Endothelial cell of umbilical vein (primary cell): ENCODE measurements at regions not wholly inside any gene's neighbourhood (a gene's known extent, or its start where the extent isn't known, plus 50 kb on each side); places are given as distances from the start of the nearest gene placed in this dataset.

Experiments used
- BruUV-seq: library from RNA; stranded (reverse); fragments of 400-500 nt; replicated peaks from 2 replicates; lab custom pipeline; 2021; lab: Mats Ljungman, UMichigan
- CTCF ChIA-PET: fragments of 300-600, 350-600 bp; sonication (Branson Sonifier 250); formaldehyde crosslinking; loops from one replicate; lab custom pipeline; 2021; ENCODE audit warnings: antibody characterized with exemption, inconsistent platforms; lab: Charles Lee
- POLR2A ChIA-PET: fragments of 300-600, 350-600 bp; sonication (Branson Sonifier 250); formaldehyde crosslinking; loops from one replicate; lab custom pipeline; 2021; ENCODE audit warnings: antibody characterized with exemption, inconsistent platforms; lab: Charles Lee
- DNase-seq: peaks from one replicate; pipeline ENCODE4 v3.0.0-alpha.2; 2011; ENCODE audit warnings: low read depth, low spot score
- FAIRE-seq: peaks from 2 replicates; lab custom pipeline; 2011; peaks lifted over from hg19 to GRCh38; lab: Jason Lieb, UNC
- H2AFZ ChIP-seq: 2 replicates; pipeline ENCODE4 v1.6.0; 2012; ENCODE audit warnings: low read depth, low read length, control low read depth, inconsistent platforms
- H3K27ac ChIP-seq: 2 replicates; pipeline ENCODE4 v1.5.1; 2011; ENCODE audit warnings: low read depth, mild to moderate bottlenecking, control low read depth, low read length, moderate library complexity; ENCODE audit not compliant: insufficient read depth
- H3K27me3 ChIP-seq, 2 experiments: 2 replicates each; pipeline versions ENCODE4 v1.6.0 to v1.6.1; 2011; ENCODE audit warnings: low read length in 2 of 2, mixed read lengths in 1 of 2; ENCODE audit not compliant: control insufficient read depth in 2 of 2, insufficient read depth in 2 of 2
- H3K36me3 ChIP-seq, 2 experiments: 2 replicates in 1 of 2; 3 replicates in 1 of 2; pipeline ENCODE4 v1.5.1; 2011; ENCODE audit warnings: low read length in 2 of 2, mild to moderate bottlenecking in 1 of 2, moderate library complexity in 1 of 2; ENCODE audit not compliant: control insufficient read depth in 2 of 2, insufficient read depth in 2 of 2; ENCODE audit errors: extremely low read depth in 1 of 2
- H3K4me1 ChIP-seq: 3 replicates; pipeline ENCODE4 v1.5.1; 2011; ENCODE audit warnings: mild to moderate bottlenecking, low read length; ENCODE audit not compliant: control insufficient read depth, insufficient read depth; ENCODE audit errors: extremely low read depth
- H3K4me2 ChIP-seq: 2 replicates; pipeline ENCODE4 v1.6.1; 2011; ENCODE audit warnings: low read length, control low read depth, mixed read lengths; ENCODE audit not compliant: insufficient read depth
- H3K4me3 ChIP-seq, 3 experiments: fragments of 200-600 bp in 1 of 3; sonication (generic), shearing (Covaris generic) in 1 of 3; replicated peaks in 1 of 3; 2 replicates each; pipeline ENCODE4 v1.5.1; 2011 to 2016; ENCODE audit warnings: control low read depth in 3 of 3, low read length in 3 of 3, mild to moderate bottlenecking in 2 of 3, inconsistent platforms in 1 of 3, low read depth in 1 of 3, moderate library complexity in 1 of 3; ENCODE audit not compliant: insufficient read depth in 1 of 3
- H3K79me2 ChIP-seq: 2 replicates; pipeline ENCODE4 v1.6.0; 2012; ENCODE audit warnings: low read length, inconsistent platforms; ENCODE audit not compliant: control insufficient read depth, insufficient read depth
- H3K9ac ChIP-seq: replicated peaks from 2 replicates; pipeline ENCODE3; 2011; ENCODE audit warnings: low read length, control low read depth; ENCODE audit not compliant: insufficient read depth; ENCODE audit errors: extremely low read depth
- H3K9me1 ChIP-seq: replicated peaks from 3 replicates; pipeline ENCODE4 v1.6.0; 2011; ENCODE audit warnings: mild to moderate bottlenecking, low read length; ENCODE audit not compliant: control insufficient read depth, insufficient read depth; ENCODE audit errors: extremely low read depth
- H3K9me3 ChIP-seq: replicated peaks from 2 replicates; pipeline ENCODE4 v1.5.1; 2012; ENCODE audit warnings: low read length, inconsistent platforms; ENCODE audit not compliant: control insufficient read depth, insufficient read depth
- H4K20me1 ChIP-seq: replicated peaks from 2 replicates; pipeline ENCODE3; 2011; ENCODE audit warnings: mild to moderate bottlenecking, low read length; ENCODE audit not compliant: control insufficient read depth, insufficient read depth; ENCODE audit errors: extremely low read depth
- CTCF ChIP-seq, 2 donors: IDR thresholded peaks; 1 replicate in 1 of 2; 2 replicates in 1 of 2; pipeline ENCODE4 v1.5.1; 2011; ENCODE audit warnings: low read length in 2 of 2, mild to moderate bottlenecking in 2 of 2, moderate library complexity in 2 of 2, control low read depth in 1 of 2, inconsistent platforms in 1 of 2, low read depth in 1 of 2; ENCODE audit not compliant: insufficient read depth in 1 of 2; ENCODE audit errors: extremely low read depth in 1 of 2
- EZH2 ChIP-seq: IDR thresholded peaks from 2 replicates; pipeline ENCODE4 v1.6.1; 2012; ENCODE audit warnings: borderline replicate concordance, low read depth, mild to moderate bottlenecking, moderate library complexity, low read length, inconsistent platforms; ENCODE audit not compliant: severe bottlenecking
- FOS ChIP-seq: IDR thresholded peaks from 2 replicates; pipeline ENCODE4 v1.6.1; 2011; ENCODE audit warnings: mild to moderate bottlenecking, low read length, moderate library complexity, borderline replicate concordance; ENCODE audit not compliant: insufficient read depth
- GATA2 ChIP-seq: IDR thresholded peaks from 2 replicates; pipeline ENCODE4 v1.7.0; 2011; ENCODE audit warnings: low read depth, mild to moderate bottlenecking, moderate library complexity, mixed read lengths, low read length; ENCODE audit not compliant: insufficient read length, insufficient read depth
- JUN ChIP-seq: IDR thresholded peaks from 2 replicates; pipeline ENCODE4 v1.6.1; 2011; ENCODE audit warnings: borderline replicate concordance, low read depth; ENCODE audit not compliant: insufficient read length, insufficient read depth
- MAX ChIP-seq: IDR thresholded peaks from 2 replicates; pipeline ENCODE4 v1.6.1; 2011; ENCODE audit not compliant: insufficient read depth, insufficient read length
- MYC ChIP-seq: IDR thresholded peaks from one replicate; pipeline ENCODE4 v1.6.1; 2011; ENCODE audit warnings: mild to moderate bottlenecking, low read depth, low read length
- POLR2A ChIP-seq: IDR thresholded peaks from 2 replicates; pipeline ENCODE4 v1.6.1; 2012; ENCODE audit warnings: low read depth, mild to moderate bottlenecking, control low read depth, low read length
- POLR2AphosphoS5 ChIP-seq: IDR thresholded peaks from 2 replicates; pipeline ENCODE4 v1.6.1; 2012; ENCODE audit warnings: low read depth, mild to moderate bottlenecking, control low read depth, low read length, moderate library complexity; ENCODE audit not compliant: insufficient read depth
- dilution Hi-C: fragments of 300-500 bp; cut with MboI; formaldehyde crosslinking; loops from one replicate; pipeline ENCODE4 v1.15.0; 2019; ENCODE audit warnings: low sequenced_read_pairs; ENCODE audit not compliant: extremely low pct_ligation_motif_present
- intact Hi-C: fragments of 100-400 bp; cut with micrococcal nuclease; formaldehyde crosslinking; loops from one replicate; pipeline ENCODE4 v1.10.0; 2022

GRCh38 chr17:68695659-68696058 is 94.5 kb upstream of the FAM20A start:
- CTCF ChIA-PET: no interaction called here

GRCh38 chr17:68694791-68695485 is 93.8 kb upstream of the FAM20A start:
- Histone ChIP-seq H3K4me3 (no peak overlapping the region), H3K27me3 (no peaks in the 10 kb centered on the region), H3K4me2 (no peak overlapping the region), H3K4me1 (no peaks in the 10 kb centered on the region), H3K36me3 (no peaks in the 10 kb centered on the region), H4K20me1 (no peaks in the 10 kb centered on the region), H3K27ac (no peak overlapping the region), H3K9ac (no peak overlapping the region), H3K79me2 (no peaks in the 10 kb centered on the region), H3K9me1 (no peaks in the 10 kb centered on the region), H3K9me3 (no peaks in the 10 kb centered on the region), H2AFZ (no peak overlapping the region)
- dilution Hi-C loops: no loop called here
- CTCF ChIA-PET: no interaction called here
- intact Hi-C loops: no loop called here
- TF ChIP-seq POLR2AphosphoS5 (no peak), JUN (no peak), MAX (no peak), POLR2A (no peak), EZH2 (no peak), GATA2 (no peak), CTCF (IDR thresholded peaks at IDR 0.05; ENCODE audit: extremely low read depth in 1 of 2, insufficient read depth in 1 of 2, low read depth in 1 of 2, low read length in 2 of 2) (no peak), MYC (no peak), FOS (no peak)
- DNase-seq: no peak
- no TSS peak for BruUV-seq
- POLR2A ChIA-PET: no interaction called here
- FAIRE-seq: no peak

More at GRCh38 chr17:68695659-68696058, 94.5 kb upstream of the FAM20A start:
- Histone ChIP-seq H3K79me2 (no peaks in the 10 kb centered on the region), H3K4me2 (no peak overlapping the region), H3K9me3 (no peaks in the 10 kb centered on the region), H3K4me3 (no peak overlapping the region), H3K9ac (no peak overlapping the region), H2AFZ (no peak overlapping the region), H4K20me1 (no peaks in the 10 kb centered on the region), H3K27me3 (no peaks in the 10 kb centered on the region), H3K9me1 (no peaks in the 10 kb centered on the region), H3K36me3 (no peaks in the 10 kb centered on the region), H3K27ac (no peak overlapping the region), H3K4me1 (no peaks in the 10 kb centered on the region)
- no peak for DNase-seq
- FAIRE-seq: no peak
- intact Hi-C loops: no loop called here
- POLR2A ChIA-PET: no interaction called here
- no TSS peak for BruUV-seq
- TF ChIP-seq POLR2AphosphoS5: no peak
- dilution Hi-C loops: no loop called here
